ENCODE measurements at regions not wholly inside any gene's neighbourhood (a gene's known extent, or its start where the extent isn't known, plus 50 kb on each side); places are given as distances from the start of the nearest gene placed in this dataset.

- H3K4me3 ChIP-seq (ENCODE audit: low read length), result no peak overlapping the region
- no peak for DNase-seq (ENCODE audit: low read depth)
- no peak for TF ChIP-seq CTCF (conservative IDR thresholded peaks at IDR 0.05; ENCODE audit: low read length)
Observed at GRCh38 chr1:219987325-219987724, 59.0 kb upstream of the SLC30A10 start.

- DNase-seq (ENCODE audit: low read depth), result no peak
- TF ChIP-seq CTCF (conservative IDR thresholded peaks at IDR 0.05; ENCODE audit: low read length), result no peak
- H3K4me3 ChIP-seq (ENCODE audit: low read length), result no peak overlapping the region
Observed at GRCh38 chr1:219985169-219985568, 56.8 kb upstream of the SLC30A10 start.

Data from AG10803 (cell line).